ENCODE measurements at regions not wholly inside any gene's neighbourhood (a gene's known extent, or its start where the extent isn't known, plus 50 kb on each side); places are given as distances from the start of the nearest gene placed in this dataset.

- TF ChIP-seq CTCF (IDR thresholded peaks at IDR 0.05) (no peak), EZH2phosphoT487 (IDR thresholded peaks at IDR 0.05) (no peak)
Observed at GRCh38 chr2:129237966-129238725, 741.3 kb upstream of the RAB6C start.

All from neural progenitor cell (in vitro differentiated cells).